H1 (cell line): ENCODE measurements at regions not wholly inside any gene's neighbourhood (a gene's known extent, or its start where the extent isn't known, plus 50 kb on each side); places are given as distances from the start of the nearest gene placed in this dataset.

Experiments used
- CHD7 ChIP-seq: fragments of 300-600 bp; sonication (generic); IDR thresholded peaks from 2 replicates; pipeline ENCODE4 v1.7.1; 2012; ENCODE audit warnings: low read length, moderate library complexity, mild to moderate bottlenecking, inconsistent platforms; ENCODE audit not compliant: insufficient replicate concordance
- RNF2 ChIP-seq: fragments of 200-900, 300-1000 bp; sonication (generic); IDR thresholded peaks from 2 replicates; pipeline ENCODE4 v1.7.1; 2016; ENCODE audit warnings: borderline replicate concordance, low read depth, mild to moderate bottlenecking, antibody characterized with exemption, low read length; ENCODE audit not compliant: poor library complexity, severe bottlenecking; ENCODE audit errors: missing control alignments
- SIX5 ChIP-seq: IDR thresholded peaks from 2 replicates; pipeline ENCODE4 v1.6.1; 2011; ENCODE audit warnings: mild to moderate bottlenecking, low read depth, low read length
- TF ChIP-seq, protein P1 (sequence below): IDR thresholded peaks from 2 replicates; pipeline ENCODE4 v1.6.1; 2011; ENCODE audit warnings: low read length, improper control_type of control experiment

DNA sequence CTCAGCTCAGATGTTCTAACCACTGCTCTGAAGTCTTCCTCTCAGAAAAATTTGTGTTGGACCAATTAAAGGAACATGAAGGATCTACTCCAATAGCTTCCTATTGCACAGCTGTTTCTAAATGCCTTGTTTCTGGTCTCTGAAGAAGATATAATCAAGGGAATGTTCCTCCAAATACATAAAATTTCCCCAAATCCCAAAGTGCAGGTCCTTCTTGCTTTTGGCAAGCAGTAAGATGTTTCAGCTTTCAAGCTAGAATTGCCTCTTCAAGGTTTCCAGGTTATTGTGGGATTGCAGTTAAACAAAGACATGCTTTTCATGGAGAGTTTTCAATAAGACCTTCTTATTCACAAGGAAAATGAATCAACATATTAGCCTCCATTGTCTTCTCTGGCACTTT lies 574.5 kb upstream of the SLIT2 start (continued):
- no peak for TF ChIP-seq RNF2
- TF ChIP-seq SIX5: no peak
- TF ChIP-seq CHD7: no peak
- TF ChIP-seq, protein P1, sequence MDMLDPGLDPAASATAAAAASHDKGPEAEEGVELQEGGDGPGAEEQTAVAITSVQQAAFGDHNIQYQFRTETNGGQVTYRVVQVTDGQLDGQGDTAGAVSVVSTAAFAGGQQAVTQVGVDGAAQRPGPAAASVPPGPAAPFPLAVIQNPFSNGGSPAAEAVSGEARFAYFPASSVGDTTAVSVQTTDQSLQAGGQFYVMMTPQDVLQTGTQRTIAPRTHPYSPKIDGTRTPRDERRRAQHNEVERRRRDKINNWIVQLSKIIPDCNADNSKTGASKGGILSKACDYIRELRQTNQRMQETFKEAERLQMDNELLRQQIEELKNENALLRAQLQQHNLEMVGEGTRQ: no peak
- TF ChIP-seq, all 59 proteins: peak for 0
